OCI-LY3 (cell line): ENCODE measurements at regions not wholly inside any gene's neighbourhood (a gene's known extent, or its start where the extent isn't known, plus 50 kb on each side); places are given as distances from the start of the nearest gene placed in this dataset.

Experiments
- EZH2phosphoT487 ChIP-seq: fragments of 200-600 bp; shearing (Covaris generic); IDR thresholded peaks from 2 replicates; pipeline ENCODE4 v1.6.1; 2018; ENCODE audit warnings: antibody characterized with exemption, mixed run types, low read depth
- TF ChIP-seq, protein P1 (sequence below): fragments of 200-600, 300-600 bp; sonication (generic); IDR thresholded peaks from 2 replicates; pipeline ENCODE4 v1.5.1; 2014; ENCODE audit warnings: antibody characterized with exemption, low read length, low read depth

DNA sequence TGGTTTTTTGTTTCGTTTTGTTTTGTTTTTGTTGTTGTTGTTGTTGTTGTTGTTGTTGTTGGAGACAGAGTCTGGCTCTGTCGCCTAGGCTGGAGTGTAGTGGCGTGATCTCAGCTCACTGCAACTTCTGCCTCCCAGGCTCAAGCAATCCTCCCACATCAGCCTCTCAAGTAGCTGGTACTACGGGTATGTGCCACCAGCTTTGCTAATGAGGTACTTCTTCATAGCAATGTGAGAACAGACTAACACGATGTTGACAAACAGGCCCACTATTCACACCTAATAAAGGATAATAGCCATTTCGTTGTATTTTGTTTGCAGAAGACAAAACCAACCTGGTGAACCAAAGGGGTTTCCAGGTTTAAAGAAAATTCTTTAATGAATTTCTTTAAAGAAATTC, 130.9 kb downstream of the DIRAS2 start:
- TF ChIP-seq, protein P1, sequence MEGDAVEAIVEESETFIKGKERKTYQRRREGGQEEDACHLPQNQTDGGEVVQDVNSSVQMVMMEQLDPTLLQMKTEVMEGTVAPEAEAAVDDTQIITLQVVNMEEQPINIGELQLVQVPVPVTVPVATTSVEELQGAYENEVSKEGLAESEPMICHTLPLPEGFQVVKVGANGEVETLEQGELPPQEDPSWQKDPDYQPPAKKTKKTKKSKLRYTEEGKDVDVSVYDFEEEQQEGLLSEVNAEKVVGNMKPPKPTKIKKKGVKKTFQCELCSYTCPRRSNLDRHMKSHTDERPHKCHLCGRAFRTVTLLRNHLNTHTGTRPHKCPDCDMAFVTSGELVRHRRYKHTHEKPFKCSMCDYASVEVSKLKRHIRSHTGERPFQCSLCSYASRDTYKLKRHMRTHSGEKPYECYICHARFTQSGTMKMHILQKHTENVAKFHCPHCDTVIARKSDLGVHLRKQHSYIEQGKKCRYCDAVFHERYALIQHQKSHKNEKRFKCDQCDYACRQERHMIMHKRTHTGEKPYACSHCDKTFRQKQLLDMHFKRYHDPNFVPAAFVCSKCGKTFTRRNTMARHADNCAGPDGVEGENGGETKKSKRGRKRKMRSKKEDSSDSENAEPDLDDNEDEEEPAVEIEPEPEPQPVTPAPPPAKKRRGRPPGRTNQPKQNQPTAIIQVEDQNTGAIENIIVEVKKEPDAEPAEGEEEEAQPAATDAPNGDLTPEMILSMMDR, result no peak
- TF ChIP-seq EZH2phosphoT487, result no peak
